Hepatocyte (in vitro differentiated cells): ENCODE measurements at regions not wholly inside any gene's neighbourhood (a gene's known extent, or its start where the extent isn't known, plus 50 kb on each side); places are given as distances from the start of the nearest gene placed in this dataset.

ENCODE experiments used
- DNase-seq: peaks from one replicate; pipeline ENCODE4 v3.0.0-alpha.2; 2016; ENCODE audit warnings: low spot score
- H2AFZ ChIP-seq: fragments of 200-600 bp; sonication (generic); 2 replicates; pipeline ENCODE4 v1.6.0; 2016; ENCODE audit warnings: antibody characterized with exemption, mild to moderate bottlenecking
- H3K27ac ChIP-seq: fragments of 200-600 bp; sonication (generic); 2 replicates; pipeline ENCODE4 v1.5.1; 2016; ENCODE audit warnings: mild to moderate bottlenecking
- H3K27me3 ChIP-seq: fragments of 200-600 bp; sonication (generic); 2 replicates; pipeline ENCODE4 v1.6.1; 2016
- H3K36me3 ChIP-seq: fragments of 200-600 bp; sonication (generic); replicated peaks from 2 replicates; pipeline ENCODE4 v1.5.1; 2016; ENCODE audit warnings: low read depth; ENCODE audit not compliant: insufficient read depth
- H3K4me1 ChIP-seq: fragments of 200-600 bp; sonication (generic); 2 replicates; pipeline ENCODE4 v1.5.1; 2016; ENCODE audit warnings: mild to moderate bottlenecking, moderate library complexity; ENCODE audit not compliant: insufficient read depth
- H3K4me2 ChIP-seq: fragments of 200-600 bp; sonication (generic); 2 replicates; pipeline ENCODE4 v1.6.0; 2016
- H3K4me3 ChIP-seq: fragments of 200-600 bp; sonication (generic); 2 replicates; pipeline ENCODE4 v1.5.1; 2016; ENCODE audit warnings: mild to moderate bottlenecking
- H3K79me2 ChIP-seq: fragments of 200-600 bp; sonication (generic); 2 replicates; pipeline ENCODE4 v1.6.0; 2017; ENCODE audit warnings: mild to moderate bottlenecking
- H3K9me2 ChIP-seq: fragments of 200-600 bp; sonication (generic); replicated peaks from 2 replicates; pipeline ENCODE4 v1.6.0; 2017; ENCODE audit warnings: mild to moderate bottlenecking; ENCODE audit not compliant: insufficient read depth
- H3K9me3 ChIP-seq: fragments of 200-600 bp; sonication (generic); 2 replicates; pipeline ENCODE4 v1.5.1; 2016; ENCODE audit warnings: low read depth, mild to moderate bottlenecking
- H4K20me1 ChIP-seq: fragments of 200-600 bp; sonication (generic); 2 replicates; pipeline ENCODE4 v1.6.0; 2016; ENCODE audit warnings: mild to moderate bottlenecking; ENCODE audit not compliant: insufficient read depth, poor library complexity, severe bottlenecking
- EZH2 ChIP-seq: fragments of 200-600 bp; sonication (generic); IDR thresholded peaks from 2 replicates; pipeline ENCODE4 v1.6.1; 2016; ENCODE audit warnings: antibody characterized with exemption, mild to moderate bottlenecking, borderline replicate concordance
- EZH2phosphoT487 ChIP-seq: fragments of 200-600 bp; sonication (generic); IDR thresholded peaks from one replicate; pipeline ENCODE4 v1.6.1; 2018; ENCODE audit warnings: antibody characterized with exemption, mild to moderate bottlenecking, low read depth, moderate library complexity; ENCODE audit not compliant: unreplicated experiment, severe bottlenecking
- WGBS: methylation state at CpG from one replicate; pipeline ENCODE4 v1.1.6; 2016; ENCODE audit warnings: low lambda C conversion rate; ENCODE audit errors: missing lambda C conversion rate; 5-methylcytosine and 5-hydroxymethylcytosine counted together
- TF ChIP-seq, protein P1 (sequence below): fragments of 200-600 bp; sonication (generic); IDR thresholded peaks from 2 replicates; pipeline ENCODE4 v1.5.1; 2016; ENCODE audit warnings: antibody characterized with exemption, mild to moderate bottlenecking; ENCODE audit not compliant: poor library complexity

DNA sequence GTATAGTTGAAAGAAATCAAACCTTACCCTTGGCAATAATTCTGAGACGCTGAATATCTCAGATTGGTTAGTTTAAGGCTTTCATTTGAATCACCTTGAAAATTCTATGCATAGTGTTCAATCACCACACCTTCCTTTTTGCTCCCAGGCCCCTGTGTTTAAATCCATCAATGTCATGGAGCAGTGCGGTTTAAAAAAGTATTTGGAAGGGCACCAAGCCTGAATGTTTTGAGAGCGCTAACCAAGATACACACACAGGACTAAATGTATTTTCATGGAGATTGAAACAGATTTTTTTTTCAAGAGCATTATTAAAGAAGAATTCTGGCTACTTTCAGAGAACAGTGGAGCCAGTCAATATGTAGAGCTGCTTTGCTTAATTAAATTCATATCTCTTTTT is 195.7 kb downstream of the CENPW start:
- Histone ChIP-seq H3K79me2 (no peaks in the 10 kb centered on the region), H3K9me2 (no peaks in the 10 kb centered on the region), H3K4me2 (no peak overlapping the region), H3K9me3 (no peaks in the 10 kb centered on the region), H3K27ac (no peak overlapping the region), H2AFZ (no peak overlapping the region), H3K4me3 (no peak overlapping the region), H3K4me1 (no peaks in the 10 kb centered on the region), H3K36me3 (no peaks in the 10 kb centered on the region), H3K27me3 (no peaks in the 10 kb centered on the region), H4K20me1 (no peaks in the 10 kb centered on the region)
- TF ChIP-seq EZH2phosphoT487 = no peak
- no peak for TF ChIP-seq EZH2
- TF ChIP-seq, protein P1, sequence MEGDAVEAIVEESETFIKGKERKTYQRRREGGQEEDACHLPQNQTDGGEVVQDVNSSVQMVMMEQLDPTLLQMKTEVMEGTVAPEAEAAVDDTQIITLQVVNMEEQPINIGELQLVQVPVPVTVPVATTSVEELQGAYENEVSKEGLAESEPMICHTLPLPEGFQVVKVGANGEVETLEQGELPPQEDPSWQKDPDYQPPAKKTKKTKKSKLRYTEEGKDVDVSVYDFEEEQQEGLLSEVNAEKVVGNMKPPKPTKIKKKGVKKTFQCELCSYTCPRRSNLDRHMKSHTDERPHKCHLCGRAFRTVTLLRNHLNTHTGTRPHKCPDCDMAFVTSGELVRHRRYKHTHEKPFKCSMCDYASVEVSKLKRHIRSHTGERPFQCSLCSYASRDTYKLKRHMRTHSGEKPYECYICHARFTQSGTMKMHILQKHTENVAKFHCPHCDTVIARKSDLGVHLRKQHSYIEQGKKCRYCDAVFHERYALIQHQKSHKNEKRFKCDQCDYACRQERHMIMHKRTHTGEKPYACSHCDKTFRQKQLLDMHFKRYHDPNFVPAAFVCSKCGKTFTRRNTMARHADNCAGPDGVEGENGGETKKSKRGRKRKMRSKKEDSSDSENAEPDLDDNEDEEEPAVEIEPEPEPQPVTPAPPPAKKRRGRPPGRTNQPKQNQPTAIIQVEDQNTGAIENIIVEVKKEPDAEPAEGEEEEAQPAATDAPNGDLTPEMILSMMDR = no peak
- WGBS = 75% methylated on average over 3 of the region's 3 CpGs
- no peak for DNase-seq

DNA sequence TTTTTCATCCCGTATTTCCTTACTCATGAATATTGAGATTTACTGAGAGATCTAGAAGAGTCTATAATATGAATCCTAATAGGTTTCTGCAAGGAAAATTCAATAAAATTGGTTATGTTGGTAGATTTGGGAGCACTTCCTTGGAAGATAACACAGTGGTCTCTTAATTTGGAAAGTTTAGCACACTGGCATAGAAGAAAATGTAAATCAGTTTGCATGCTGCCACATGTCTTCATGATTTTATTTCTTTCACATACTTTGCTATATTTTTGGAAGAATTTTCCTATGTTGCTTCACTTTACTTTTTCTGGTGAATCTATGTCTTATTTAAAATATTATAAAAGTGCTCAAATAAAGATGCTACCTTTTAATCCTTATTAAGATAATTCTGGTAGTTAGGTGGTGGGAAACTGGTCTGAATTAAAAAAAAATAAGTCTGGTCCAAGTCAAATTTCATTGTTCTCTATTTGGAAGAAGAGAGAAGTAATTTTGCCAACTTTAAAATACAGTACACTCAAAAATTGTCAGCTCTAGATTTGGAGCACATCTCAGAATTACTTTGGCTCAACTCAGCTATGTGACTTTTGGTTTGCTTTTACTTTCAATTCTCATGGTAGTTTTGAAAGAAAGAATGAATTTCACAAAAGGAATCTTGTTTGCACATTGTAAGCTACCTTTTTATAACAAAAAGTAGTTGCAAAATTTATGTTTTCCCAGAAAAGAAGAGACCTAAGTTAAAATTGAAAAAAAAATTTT is 197.3 kb downstream of the CENPW start:
- DNase-seq = no peak
- H3K79me2 ChIP-seq = no peaks in the 10 kb centered on the region
- H3K36me3 ChIP-seq = no peaks in the 10 kb centered on the region
- H3K4me3 ChIP-seq = no peak overlapping the region
- H3K9me2 ChIP-seq = no peaks in the 10 kb centered on the region
- no peak overlapping the region for H3K27ac ChIP-seq
- no peaks in the 10 kb centered on the region for H3K4me1 ChIP-seq
- no peaks in the 10 kb centered on the region for H3K27me3 ChIP-seq
- 89% methylated on average over 1 of the region's 1 CpG for WGBS
- no peaks in the 10 kb centered on the region for H3K9me3 ChIP-seq
- no peak for TF ChIP-seq EZH2
- TF ChIP-seq, protein P1 = no peak
- no peak for TF ChIP-seq EZH2phosphoT487
- no peak overlapping the region for H2AFZ ChIP-seq
- H4K20me1 ChIP-seq = no peaks in the 10 kb centered on the region
- no peak overlapping the region for H3K4me2 ChIP-seq

DNA sequence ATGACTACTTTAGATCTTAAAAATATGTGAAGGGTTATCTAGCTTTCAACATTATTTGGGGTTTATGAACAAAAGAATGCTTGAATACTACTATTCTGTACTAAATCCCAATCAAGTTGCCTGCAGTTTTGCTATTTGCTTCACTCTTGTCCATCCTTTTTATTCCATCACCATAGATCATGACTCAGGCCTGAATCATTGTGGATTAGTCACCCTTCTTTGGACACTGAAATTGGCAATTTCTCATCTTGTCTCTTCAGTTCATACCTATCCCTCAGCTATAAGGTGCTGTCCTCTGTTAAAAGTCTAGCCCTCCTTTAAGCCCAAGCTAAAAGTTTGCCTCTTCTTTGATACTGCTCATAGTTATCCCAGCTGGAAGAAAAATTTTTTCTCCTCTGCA is 199.1 kb downstream of the CENPW start:
- no peak overlapping the region for H3K4me3 ChIP-seq
- H3K9me2 ChIP-seq = no peaks in the 10 kb centered on the region
- no peaks in the 10 kb centered on the region for H3K36me3 ChIP-seq
- TF ChIP-seq EZH2phosphoT487 (no peak), EZH2 (no peak)
- TF ChIP-seq, protein P1 = no peak
- no peak overlapping the region for H3K27ac ChIP-seq
- H3K4me1 ChIP-seq = no peaks in the 10 kb centered on the region
- no peaks in the 10 kb centered on the region for H3K27me3 ChIP-seq
- H3K4me2 ChIP-seq = no peak overlapping the region
- no peaks in the 10 kb centered on the region for H4K20me1 ChIP-seq
- H2AFZ ChIP-seq = no peak overlapping the region
- no peaks in the 10 kb centered on the region for H3K9me3 ChIP-seq
- DNase-seq = no peak
- H3K79me2 ChIP-seq = no peaks in the 10 kb centered on the region

DNA sequence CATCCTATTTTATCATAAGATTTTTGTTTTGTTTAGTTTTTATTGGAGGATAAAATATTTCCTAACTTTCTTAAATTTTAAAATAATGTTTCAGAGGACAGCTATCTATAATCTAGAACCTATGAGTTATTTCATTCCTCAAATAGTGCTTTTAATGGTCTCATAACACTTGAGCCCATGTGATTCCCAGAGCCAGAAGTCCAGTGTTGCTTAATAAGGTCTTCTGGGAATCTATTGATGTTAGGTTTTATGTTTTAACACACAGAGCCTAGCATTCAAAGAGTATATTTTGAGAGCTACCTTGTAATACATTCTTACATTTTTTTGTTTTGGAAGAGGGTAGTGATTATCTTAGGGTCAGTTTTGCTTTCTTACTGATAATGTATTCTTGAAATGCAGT is 200.2 kb downstream of the CENPW start:
- no peaks in the 10 kb centered on the region for H3K9me3 ChIP-seq
- no peak overlapping the region for H3K4me3 ChIP-seq
- TF ChIP-seq EZH2phosphoT487 (no peak), EZH2 (no peak)
- TF ChIP-seq, protein P1 = no peak
- no peak overlapping the region for H3K4me2 ChIP-seq
- H3K79me2 ChIP-seq = no peaks in the 10 kb centered on the region
- no peaks in the 10 kb centered on the region for H3K27me3 ChIP-seq
- no peak overlapping the region for H3K27ac ChIP-seq
- no peaks in the 10 kb centered on the region for H3K4me1 ChIP-seq
- H3K9me2 ChIP-seq = no peaks in the 10 kb centered on the region
- no peak overlapping the region for H2AFZ ChIP-seq
- H4K20me1 ChIP-seq = no peaks in the 10 kb centered on the region
- no peak for DNase-seq
- H3K36me3 ChIP-seq = no peaks in the 10 kb centered on the region
